ENCODE measurements at regions not wholly inside any gene's neighbourhood (a gene's known extent, or its start where the extent isn't known, plus 50 kb on each side); places are given as distances from the start of the nearest gene placed in this dataset.

GRCh38 chr10:14423111-14423744, 92.5 kb upstream of the FRMD4A start:
- TF ChIP-seq CTCF (IDR thresholded peaks at IDR 0.05), result no peak
- TF ChIP-seq EZH2 (IDR thresholded peaks at IDR 0.05), result no peak
- TF ChIP-seq EZH2phosphoT487 (IDR thresholded peaks at IDR 0.05), result no peak

Measured in neural progenitor cell (in vitro differentiated cells).